K562 (cell line): ENCODE measurements at regions not wholly inside any gene's neighbourhood (a gene's known extent, or its start where the extent isn't known, plus 50 kb on each side); places are given as distances from the start of the nearest gene placed in this dataset.

Source experiments
- CC2D1A ChIP-seq: fragments of 450-650 bp; IDR thresholded peaks from 2 replicates; pipeline ENCODE4 v1.6.1; 2017; ENCODE audit warnings: mild to moderate bottlenecking
- ERF ChIP-seq: fragments of 450-650 bp; formaldehyde crosslinking; IDR thresholded peaks from 2 replicates; pipeline ENCODE4 v1.4.0; 2020; ENCODE audit warnings: mild to moderate bottlenecking, mixed read lengths
- FOS ChIP-seq: IDR thresholded peaks from 3 replicates; pipeline ENCODE4 v1.6.1; 2011; ENCODE audit not compliant: insufficient read length; ENCODE audit errors: extremely low read depth
- FOXK2 ChIP-seq, 2 experiments: fragments of 450-650 bp; IDR thresholded peaks in 1 of 2; conservative IDR thresholded peaks in 1 of 2; 2 replicates each; pipeline ENCODE4 v1.6.1; 2016; ENCODE audit warnings: low read depth in 2 of 2, mild to moderate bottlenecking in 1 of 2
- GABPA ChIP-seq: fragments of 200-800 bp; sonication (Bioruptor generic); conservative IDR thresholded peaks from 2 replicates; pipeline ENCODE4 v1.6.1; 2016; ENCODE audit warnings: low read depth, missing genetic modification characterization, missing compliant biosample characterization
- HCFC1 ChIP-seq: IDR thresholded peaks from 2 replicates; pipeline ENCODE4 v1.6.1; 2012; ENCODE audit warnings: low read depth, low read length, improper control_type of control experiment
- HDAC2 ChIP-seq: fragments of 450-650 bp; IDR thresholded peaks from 2 replicates; pipeline ENCODE4 v1.6.1; 2016; ENCODE audit warnings: mild to moderate bottlenecking
- MYBL2 ChIP-seq, 2 experiments: fragments of 450-650 bp in 1 of 2; sonication (generic) in 1 of 2; formaldehyde crosslinking in 1 of 2; IDR thresholded peaks; 2 replicates each; pipeline versions ENCODE4 v1.6.1 to v1.8.1; 2017 to 2022; ENCODE audit warnings: borderline replicate concordance in 1 of 2, inconsistent platforms in 1 of 2, low read depth in 1 of 2, mild to moderate bottlenecking in 1 of 2, missing genetic modification reagents in 1 of 2, moderate library complexity in 1 of 2
- NFATC3 ChIP-seq: fragments of 450-650 bp; IDR thresholded peaks from 2 replicates; pipeline ENCODE4 v1.6.1; 2017; ENCODE audit warnings: mild to moderate bottlenecking
- NFIX ChIP-seq: fragments of 250-450 bp; sonication (Bioruptor Pico); IDR thresholded peaks from 2 replicates; pipeline ENCODE4 v1.4.0; 2020; ENCODE audit warnings: low read depth, mild to moderate bottlenecking, moderate library complexity
- PHF20 ChIP-seq: fragments of 450-650 bp; IDR thresholded peaks from 2 replicates; pipeline ENCODE4 v1.6.1; 2018; ENCODE audit not compliant: partially characterized antibody
- PHF8 ChIP-seq: fragments of 200-600 bp; sonication (generic); IDR thresholded peaks from 2 replicates; pipeline ENCODE4 v1.6.1; 2012; ENCODE audit warnings: mixed run types, mild to moderate bottlenecking, inconsistent platforms, low read length, moderate library complexity, borderline replicate concordance
- TEAD2 ChIP-seq: fragments of 450-650 bp; IDR thresholded peaks from 2 replicates; pipeline ENCODE4 v1.6.1; 2016; ENCODE audit warnings: missing genetic modification characterization, control low read depth, missing compliant biosample characterization
- ZNF24 ChIP-seq: fragments of 450-650 bp; IDR thresholded peaks from 2 replicates; pipeline ENCODE4 v1.6.1; 2016
- ZNF311 ChIP-seq: fragments of 250-450 bp; sonication (Bioruptor Pico); IDR thresholded peaks from 2 replicates; pipeline ENCODE4 v1.4.0; 2020; ENCODE audit warnings: mild to moderate bottlenecking, moderate library complexity
- ZNF592 ChIP-seq: fragments of 450-650 bp; IDR thresholded peaks from 2 replicates; pipeline ENCODE4 v1.6.1; 2017; ENCODE audit warnings: antibody characterized with exemption, mild to moderate bottlenecking
- ZNF668 ChIP-seq: fragments of 250-450 bp; sonication (Bioruptor Pico); IDR thresholded peaks from 2 replicates; pipeline ENCODE4 v1.8.0; 2022; ENCODE audit warnings: mild to moderate bottlenecking, inconsistent platforms
- ZNF785 ChIP-seq: fragments of 250-450 bp; sonication (Bioruptor Pico); IDR thresholded peaks from 2 replicates; pipeline ENCODE4 v1.4.0; 2020; ENCODE audit warnings: mild to moderate bottlenecking
- TF ChIP-seq, protein P1 (sequence below): fragments of 450-650 bp; IDR thresholded peaks from one replicate; pipeline ENCODE4 v1.6.1; 2018; ENCODE audit warnings: mild to moderate bottlenecking, moderate library complexity; ENCODE audit not compliant: partially characterized antibody
- TF ChIP-seq, protein P2 (sequence below): fragments of 250-450 bp; sonication (Bioruptor Pico); IDR thresholded peaks from 2 replicates; pipeline ENCODE4 v1.4.0; 2020
- TF ChIP-seq, protein P3 (sequence below): fragments of 450-650 bp; IDR thresholded peaks from 2 replicates; pipeline ENCODE4 v1.6.1; 2016; ENCODE audit warnings: low read depth, mild to moderate bottlenecking, moderate library complexity

DNA sequence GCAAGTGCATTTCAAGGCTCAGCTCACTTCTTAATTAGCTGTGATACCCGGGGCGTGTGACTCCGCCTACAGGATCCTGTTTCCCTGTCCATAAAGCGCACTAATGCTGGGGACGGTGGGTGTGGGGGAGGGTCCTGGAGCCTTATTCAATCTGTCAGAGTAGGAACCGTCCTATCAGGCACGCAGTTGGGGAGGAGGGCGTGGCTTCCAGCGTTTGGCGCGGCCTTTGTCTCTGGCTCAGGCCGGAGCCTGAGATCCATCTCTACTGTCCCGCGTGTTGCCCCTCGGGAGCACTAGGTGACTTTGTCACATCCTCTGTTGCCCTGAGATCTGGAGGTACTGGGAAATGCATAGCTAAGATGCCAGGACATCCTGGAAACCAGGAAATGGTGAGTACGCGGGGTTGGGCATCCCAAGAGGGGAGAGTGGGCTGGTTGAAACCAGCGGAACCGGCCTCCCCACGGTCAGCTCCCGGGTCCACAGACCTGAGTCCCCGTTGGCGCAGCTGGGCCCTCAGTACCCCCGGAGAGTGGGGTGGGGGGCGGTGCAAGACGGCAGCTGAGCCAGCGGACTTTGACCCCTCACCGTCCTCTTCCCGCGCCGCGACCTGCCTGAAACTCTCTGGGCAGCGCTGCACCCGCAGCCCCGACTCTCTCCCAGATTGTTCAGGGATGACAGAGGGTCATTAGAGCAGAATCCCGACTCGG is 104.4 kb upstream of the ZNF92 start (continued):
- no peak for TF ChIP-seq FOS
- no peak for TF ChIP-seq CC2D1A
- no peak for TF ChIP-seq ZNF668 (CRISPR knock-in tag)
- TF ChIP-seq ERF (CRISPR knock-in tag), result no peak
- no peak for TF ChIP-seq TEAD2
- TF ChIP-seq ZNF311 (CRISPR knock-in tag), result no peak
- TF ChIP-seq NFATC3, result no peak
- TF ChIP-seq, protein P1, sequence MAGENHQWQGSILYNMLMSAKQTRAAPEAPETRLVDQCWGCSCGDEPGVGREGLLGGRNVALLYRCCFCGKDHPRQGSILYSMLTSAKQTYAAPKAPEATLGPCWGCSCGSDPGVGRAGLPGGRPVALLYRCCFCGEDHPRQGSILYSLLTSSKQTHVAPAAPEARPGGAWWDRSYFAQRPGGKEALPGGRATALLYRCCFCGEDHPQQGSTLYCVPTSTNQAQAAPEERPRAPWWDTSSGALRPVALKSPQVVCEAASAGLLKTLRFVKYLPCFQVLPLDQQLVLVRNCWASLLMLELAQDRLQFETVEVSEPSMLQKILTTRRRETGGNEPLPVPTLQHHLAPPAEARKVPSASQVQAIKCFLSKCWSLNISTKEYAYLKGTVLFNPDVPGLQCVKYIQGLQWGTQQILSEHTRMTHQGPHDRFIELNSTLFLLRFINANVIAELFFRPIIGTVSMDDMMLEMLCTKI, result no peak
- no peak for TF ChIP-seq HCFC1
- no peak for TF ChIP-seq PHF20
- no peak for TF ChIP-seq ZNF785 (CRISPR knock-in tag)
- no peak for TF ChIP-seq GABPA (tag)
- no peak for TF ChIP-seq ZNF24
- no peak for TF ChIP-seq MYBL2 (IDR thresholded peaks at IDR 0.05; ENCODE audit: low read depth)
- TF ChIP-seq MYBL2 (CRISPR knock-in tag; IDR thresholded peaks at IDR 0.05; ENCODE audit: borderline replicate concordance), result no peak
- TF ChIP-seq NFIX (CRISPR knock-in tag), result no peak
- no peak for TF ChIP-seq ZNF592
- TF ChIP-seq FOXK2 (conservative IDR thresholded peaks at IDR 0.05 in 1 of 2, IDR thresholded peaks at IDR 0.05 in 1 of 2; ENCODE audit: low read depth in 2 of 2), result no peak
- TF ChIP-seq PHF8, result peak; percentile 50
- TF ChIP-seq HDAC2, result 0 out of 2 replicates have a peak, but pooled peaks have one; percentile 29
- TF ChIP-seq, protein P2, sequence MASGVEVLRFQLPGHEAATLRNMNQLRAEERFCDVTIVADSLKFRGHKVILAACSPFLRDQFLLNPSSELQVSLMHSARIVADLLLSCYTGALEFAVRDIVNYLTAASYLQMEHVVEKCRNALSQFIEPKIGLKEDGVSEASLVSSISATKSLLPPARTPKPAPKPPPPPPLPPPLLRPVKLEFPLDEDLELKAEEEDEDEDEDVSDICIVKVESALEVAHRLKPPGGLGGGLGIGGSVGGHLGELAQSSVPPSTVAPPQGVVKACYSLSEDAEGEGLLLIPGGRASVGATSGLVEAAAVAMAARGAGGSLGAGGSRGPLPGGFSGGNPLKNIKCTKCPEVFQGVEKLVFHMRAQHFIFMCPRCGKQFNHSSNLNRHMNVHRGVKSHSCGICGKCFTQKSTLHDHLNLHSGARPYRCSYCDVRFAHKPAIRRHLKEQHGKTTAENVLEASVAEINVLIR (CRISPR knock-in tag), result no peak
- TF ChIP-seq, protein P3, sequence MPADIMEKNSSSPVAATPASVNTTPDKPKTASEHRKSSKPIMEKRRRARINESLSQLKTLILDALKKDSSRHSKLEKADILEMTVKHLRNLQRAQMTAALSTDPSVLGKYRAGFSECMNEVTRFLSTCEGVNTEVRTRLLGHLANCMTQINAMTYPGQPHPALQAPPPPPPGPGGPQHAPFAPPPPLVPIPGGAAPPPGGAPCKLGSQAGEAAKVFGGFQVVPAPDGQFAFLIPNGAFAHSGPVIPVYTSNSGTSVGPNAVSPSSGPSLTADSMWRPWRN, result no peak
